ENCODE measurements at regions not wholly inside any gene's neighbourhood (a gene's known extent, or its start where the extent isn't known, plus 50 kb on each side); places are given as distances from the start of the nearest gene placed in this dataset.

DNA sequence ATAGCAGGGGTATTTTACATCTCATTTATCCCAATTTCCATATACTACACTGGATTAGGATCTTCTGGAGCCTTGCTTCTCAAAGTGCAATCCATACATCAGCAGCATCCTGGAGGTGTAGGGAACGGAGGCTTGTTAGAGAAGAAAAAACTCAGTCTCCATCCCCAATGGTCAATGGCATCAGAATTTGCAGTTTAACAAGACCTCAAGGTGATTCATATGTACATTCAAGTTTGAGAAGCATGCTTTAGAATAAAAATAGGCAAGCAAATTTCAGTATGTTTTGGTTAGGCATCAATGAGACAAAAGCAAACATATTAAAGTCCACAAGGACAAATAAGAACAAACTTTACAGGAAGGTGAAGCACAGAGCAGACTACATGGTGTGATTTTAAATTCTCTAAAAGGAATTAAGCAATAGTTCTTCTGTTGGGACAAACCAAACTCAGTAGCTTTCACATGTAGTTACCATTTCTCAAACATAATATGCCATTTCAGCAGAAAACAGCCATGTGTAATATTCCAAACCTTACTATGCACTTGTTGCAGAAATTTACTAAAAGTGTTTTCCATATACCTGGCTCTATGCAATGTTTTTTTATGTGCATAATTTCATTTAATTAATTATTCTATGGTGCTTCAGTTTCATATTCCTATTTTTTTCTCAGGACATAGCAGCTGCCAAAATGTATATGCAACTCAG, 360.3 kb upstream of the NECTIN3 start:
- TF ChIP-seq, protein P1, sequence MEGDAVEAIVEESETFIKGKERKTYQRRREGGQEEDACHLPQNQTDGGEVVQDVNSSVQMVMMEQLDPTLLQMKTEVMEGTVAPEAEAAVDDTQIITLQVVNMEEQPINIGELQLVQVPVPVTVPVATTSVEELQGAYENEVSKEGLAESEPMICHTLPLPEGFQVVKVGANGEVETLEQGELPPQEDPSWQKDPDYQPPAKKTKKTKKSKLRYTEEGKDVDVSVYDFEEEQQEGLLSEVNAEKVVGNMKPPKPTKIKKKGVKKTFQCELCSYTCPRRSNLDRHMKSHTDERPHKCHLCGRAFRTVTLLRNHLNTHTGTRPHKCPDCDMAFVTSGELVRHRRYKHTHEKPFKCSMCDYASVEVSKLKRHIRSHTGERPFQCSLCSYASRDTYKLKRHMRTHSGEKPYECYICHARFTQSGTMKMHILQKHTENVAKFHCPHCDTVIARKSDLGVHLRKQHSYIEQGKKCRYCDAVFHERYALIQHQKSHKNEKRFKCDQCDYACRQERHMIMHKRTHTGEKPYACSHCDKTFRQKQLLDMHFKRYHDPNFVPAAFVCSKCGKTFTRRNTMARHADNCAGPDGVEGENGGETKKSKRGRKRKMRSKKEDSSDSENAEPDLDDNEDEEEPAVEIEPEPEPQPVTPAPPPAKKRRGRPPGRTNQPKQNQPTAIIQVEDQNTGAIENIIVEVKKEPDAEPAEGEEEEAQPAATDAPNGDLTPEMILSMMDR (IDR thresholded peaks at IDR 0.05), result no peak
- TF ChIP-seq NR1H2 (CRISPR knock-in tag; IDR thresholded peaks at IDR 0.05), result no peak
- TF ChIP-seq, protein P2, sequence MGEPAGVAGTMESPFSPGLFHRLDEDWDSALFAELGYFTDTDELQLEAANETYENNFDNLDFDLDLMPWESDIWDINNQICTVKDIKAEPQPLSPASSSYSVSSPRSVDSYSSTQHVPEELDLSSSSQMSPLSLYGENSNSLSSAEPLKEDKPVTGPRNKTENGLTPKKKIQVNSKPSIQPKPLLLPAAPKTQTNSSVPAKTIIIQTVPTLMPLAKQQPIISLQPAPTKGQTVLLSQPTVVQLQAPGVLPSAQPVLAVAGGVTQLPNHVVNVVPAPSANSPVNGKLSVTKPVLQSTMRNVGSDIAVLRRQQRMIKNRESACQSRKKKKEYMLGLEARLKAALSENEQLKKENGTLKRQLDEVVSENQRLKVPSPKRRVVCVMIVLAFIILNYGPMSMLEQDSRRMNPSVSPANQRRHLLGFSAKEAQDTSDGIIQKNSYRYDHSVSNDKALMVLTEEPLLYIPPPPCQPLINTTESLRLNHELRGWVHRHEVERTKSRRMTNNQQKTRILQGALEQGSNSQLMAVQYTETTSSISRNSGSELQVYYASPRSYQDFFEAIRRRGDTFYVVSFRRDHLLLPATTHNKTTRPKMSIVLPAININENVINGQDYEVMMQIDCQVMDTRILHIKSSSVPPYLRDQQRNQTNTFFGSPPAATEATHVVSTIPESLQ (CRISPR knock-in tag; IDR thresholded peaks at IDR 0.05), result no peak
- TF ChIP-seq, protein P3, sequence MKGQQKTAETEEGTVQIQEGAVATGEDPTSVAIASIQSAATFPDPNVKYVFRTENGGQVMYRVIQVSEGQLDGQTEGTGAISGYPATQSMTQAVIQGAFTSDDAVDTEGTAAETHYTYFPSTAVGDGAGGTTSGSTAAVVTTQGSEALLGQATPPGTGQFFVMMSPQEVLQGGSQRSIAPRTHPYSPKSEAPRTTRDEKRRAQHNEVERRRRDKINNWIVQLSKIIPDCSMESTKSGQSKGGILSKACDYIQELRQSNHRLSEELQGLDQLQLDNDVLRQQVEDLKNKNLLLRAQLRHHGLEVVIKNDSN (CRISPR knock-in tag; IDR thresholded peaks at IDR 0.05), result no peak
- TF ChIP-seq, protein P4, sequence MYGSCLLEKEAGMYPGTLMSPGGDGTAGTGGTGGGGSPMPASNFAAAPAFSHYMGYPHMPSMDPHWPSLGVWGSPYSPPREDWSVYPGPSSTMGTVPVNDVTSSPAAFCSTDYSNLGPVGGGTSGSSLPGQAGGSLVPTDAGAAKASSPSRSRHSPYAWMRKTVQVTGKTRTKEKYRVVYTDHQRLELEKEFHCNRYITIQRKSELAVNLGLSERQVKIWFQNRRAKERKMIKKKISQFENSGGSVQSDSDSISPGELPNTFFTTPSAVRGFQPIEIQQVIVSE (CRISPR knock-in tag; IDR thresholded peaks at IDR 0.05; ENCODE audit: borderline replicate concordance), result no peak

All from WTC11 (cell line).